Skeletal muscle satellite cell (primary cell): ENCODE measurements at regions not wholly inside any gene's neighbourhood (a gene's known extent, or its start where the extent isn't known, plus 50 kb on each side); places are given as distances from the start of the nearest gene placed in this dataset.

ENCODE experiments used
- H3K27me3 ChIP-seq: 2 replicates; pipeline ENCODE4 v1.7.0; 2013; ENCODE audit warnings: low read length; ENCODE audit not compliant: control insufficient read depth, insufficient read depth
- H3K36me3 ChIP-seq: 2 replicates; pipeline ENCODE4 v1.7.0; 2013; ENCODE audit warnings: mild to moderate bottlenecking, control low read depth, low read length; ENCODE audit not compliant: insufficient read depth
- H3K4me1 ChIP-seq: 2 replicates; pipeline ENCODE4 v1.7.0; 2013; ENCODE audit warnings: low read length; ENCODE audit not compliant: control insufficient read depth, insufficient read depth
- H3K4me2 ChIP-seq: 2 replicates; pipeline ENCODE4 v1.7.0; 2013; ENCODE audit warnings: mild to moderate bottlenecking, low read length
- H3K4me3 ChIP-seq: 2 replicates; pipeline ENCODE4 v1.7.0; 2013; ENCODE audit warnings: low read length
- H3K9ac ChIP-seq: 2 replicates; pipeline ENCODE4 v1.7.0; 2013; ENCODE audit warnings: mild to moderate bottlenecking, low read depth, low read length, moderate library complexity
- H3K9me3 ChIP-seq: replicated peaks from 2 replicates; pipeline ENCODE4 v1.7.0; 2013; ENCODE audit warnings: mild to moderate bottlenecking, control low read depth, low read length

DNA sequence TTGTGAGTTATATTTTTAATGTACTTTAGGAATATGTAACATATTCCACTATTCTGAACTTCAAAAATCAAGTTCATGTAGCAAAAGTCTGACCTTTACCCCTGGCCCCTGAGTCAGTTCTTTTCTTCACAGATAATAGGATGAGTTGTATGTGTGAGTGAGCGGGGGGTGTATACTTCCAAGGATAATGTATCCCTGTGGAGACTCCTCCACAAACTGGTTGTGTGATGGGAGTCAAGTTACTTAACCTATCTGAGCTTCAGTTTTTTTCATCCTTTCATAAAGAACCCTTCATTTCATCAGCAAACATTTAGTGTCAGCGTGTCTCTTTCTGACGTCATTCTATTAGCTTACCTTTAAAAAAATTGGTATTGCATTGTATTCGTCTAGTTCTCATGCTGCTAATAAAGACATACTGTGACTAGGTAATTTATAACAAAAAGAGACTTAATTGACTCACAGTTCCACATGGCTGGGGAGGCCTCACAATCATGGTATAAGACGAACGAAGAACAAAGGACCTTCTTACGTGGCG, 288.1 kb upstream of the GPC6 start:
- no peaks in the 10 kb centered on the region for H3K4me1 ChIP-seq
- no peak overlapping the region for H3K9ac ChIP-seq
- no peaks in the 10 kb centered on the region for H3K27me3 ChIP-seq
- H3K4me3 ChIP-seq: no peak overlapping the region
- no peaks in the 10 kb centered on the region for H3K36me3 ChIP-seq
- H3K4me2 ChIP-seq: no peak overlapping the region
- H3K9me3 ChIP-seq: no peaks in the 10 kb centered on the region

DNA sequence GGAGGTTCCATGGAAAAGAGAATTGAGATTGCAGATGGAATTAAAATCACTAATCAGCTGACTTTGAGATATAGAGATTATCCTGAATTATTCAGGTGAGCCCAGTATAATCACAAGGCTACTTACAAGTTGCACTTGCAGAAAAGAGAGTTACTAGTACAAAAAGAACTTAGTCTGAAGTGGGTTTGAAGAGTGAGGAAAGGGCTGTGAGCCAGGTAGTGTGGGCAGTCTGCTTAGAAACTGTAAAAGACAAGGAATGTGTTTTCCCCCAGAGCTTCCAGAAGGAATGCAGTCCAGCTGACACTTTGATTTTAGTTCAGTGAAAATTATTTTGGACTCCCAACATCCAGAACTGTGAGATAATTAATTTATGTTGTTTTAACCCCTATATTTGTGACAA, 285.4 kb upstream of the GPC6 start:
- no peak overlapping the region for H3K4me2 ChIP-seq
- no peaks in the 10 kb centered on the region for H3K36me3 ChIP-seq
- no peak overlapping the region for H3K4me3 ChIP-seq
- H3K9me3 ChIP-seq: no peaks in the 10 kb centered on the region
- no peak overlapping the region for H3K9ac ChIP-seq
- H3K27me3 ChIP-seq: no peaks in the 10 kb centered on the region
- H3K4me1 ChIP-seq: no peaks in the 10 kb centered on the region

DNA sequence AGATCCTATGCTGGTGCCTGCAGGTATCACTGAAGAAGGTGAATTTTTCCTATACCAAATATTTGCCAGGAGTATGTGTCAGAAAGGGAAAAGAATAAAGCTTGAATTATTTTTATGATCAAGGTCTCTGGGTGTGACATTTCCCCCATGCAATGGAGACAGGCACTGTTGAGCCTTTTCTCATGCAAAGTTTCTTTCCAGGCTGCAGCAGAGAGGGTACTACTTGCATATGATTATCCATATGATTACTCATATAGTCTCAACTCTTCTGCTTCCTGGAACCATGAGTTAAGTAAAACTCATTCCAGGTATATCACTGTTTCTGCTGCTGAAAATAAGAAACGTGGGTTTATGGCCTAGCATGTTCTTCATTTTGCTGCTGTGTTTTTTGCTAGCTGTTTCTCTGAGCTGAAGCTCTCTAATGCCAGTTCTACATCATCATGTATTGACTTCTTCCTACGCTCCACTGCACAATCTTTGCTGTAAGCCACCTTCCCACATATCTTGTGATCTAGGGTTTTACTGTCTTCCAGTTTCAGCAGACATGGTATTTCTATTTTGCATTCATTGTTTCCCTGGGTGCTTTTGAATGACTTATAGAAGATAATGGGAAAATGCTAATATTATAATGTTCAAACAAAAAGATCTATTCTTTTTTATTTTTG, 278.7 kb upstream of the GPC6 start:
- no peaks in the 10 kb centered on the region for H3K27me3 ChIP-seq
- H3K4me2 ChIP-seq: no peak overlapping the region
- H3K36me3 ChIP-seq: no peaks in the 10 kb centered on the region
- H3K4me1 ChIP-seq: no peaks in the 10 kb centered on the region
- no peak overlapping the region for H3K9ac ChIP-seq
- H3K4me3 ChIP-seq: no peak overlapping the region
- no peaks in the 10 kb centered on the region for H3K9me3 ChIP-seq

DNA sequence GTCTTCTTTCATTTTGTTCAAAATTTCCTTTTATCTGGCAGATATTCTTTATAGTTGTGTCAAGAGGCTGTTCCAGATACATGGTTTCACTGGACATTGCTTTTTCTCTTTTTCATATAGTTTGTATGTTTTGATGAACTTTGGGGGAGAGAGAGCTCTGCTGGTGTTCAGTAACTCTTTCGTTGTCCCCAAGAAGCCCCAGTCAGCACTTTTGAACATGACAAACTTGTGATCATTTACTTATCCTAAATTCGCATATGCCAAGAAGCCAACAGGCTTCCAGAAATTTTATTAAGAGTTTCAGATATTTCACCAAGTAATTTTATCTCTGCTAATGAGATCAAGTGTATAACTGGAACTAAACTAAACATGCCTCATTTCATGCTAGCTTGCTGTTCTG, 275.8 kb upstream of the GPC6 start:
- Histone ChIP-seq H3K9ac (no peak overlapping the region), H3K9me3 (no peaks in the 10 kb centered on the region), H3K4me1 (no peaks in the 10 kb centered on the region), H3K36me3 (no peaks in the 10 kb centered on the region), H3K27me3 (no peaks in the 10 kb centered on the region), H3K4me3 (no peak overlapping the region), H3K4me2 (no peak overlapping the region)

DNA sequence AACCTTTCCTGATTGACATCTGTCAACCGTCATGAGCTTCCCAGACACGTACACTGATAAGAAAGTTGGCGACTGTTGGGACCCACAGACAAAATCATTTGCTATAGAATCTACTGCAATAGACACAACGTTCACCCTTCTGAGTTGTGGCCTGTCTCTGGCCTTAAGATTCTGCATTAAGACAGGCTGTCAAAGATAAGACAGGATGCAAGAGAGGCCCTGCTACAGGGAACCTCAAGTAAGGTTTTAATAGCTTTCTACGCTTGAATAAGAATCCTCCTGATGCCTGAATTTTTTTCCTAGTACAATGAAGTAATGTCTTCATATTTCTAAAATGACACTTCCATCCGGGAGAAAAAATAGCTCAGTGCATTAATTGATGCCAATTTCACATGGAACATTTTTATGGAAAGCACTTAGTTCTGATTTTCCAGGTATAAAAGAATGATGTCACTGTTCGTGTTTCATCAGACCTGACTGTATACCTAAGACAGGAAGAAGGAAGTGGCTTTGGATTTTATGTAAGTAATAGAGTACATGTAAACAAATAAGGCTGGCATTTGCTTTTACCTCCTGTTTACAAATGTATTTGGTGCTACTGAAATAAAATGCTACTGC, 275.2 kb upstream of the GPC6 start:
- H3K27me3 ChIP-seq: no peaks in the 10 kb centered on the region
- H3K9me3 ChIP-seq: no peaks in the 10 kb centered on the region
- H3K36me3 ChIP-seq: no peaks in the 10 kb centered on the region
- no peak overlapping the region for H3K9ac ChIP-seq
- H3K4me1 ChIP-seq: no peaks in the 10 kb centered on the region
- no peak overlapping the region for H3K4me2 ChIP-seq
- H3K4me3 ChIP-seq: no peak overlapping the region

DNA sequence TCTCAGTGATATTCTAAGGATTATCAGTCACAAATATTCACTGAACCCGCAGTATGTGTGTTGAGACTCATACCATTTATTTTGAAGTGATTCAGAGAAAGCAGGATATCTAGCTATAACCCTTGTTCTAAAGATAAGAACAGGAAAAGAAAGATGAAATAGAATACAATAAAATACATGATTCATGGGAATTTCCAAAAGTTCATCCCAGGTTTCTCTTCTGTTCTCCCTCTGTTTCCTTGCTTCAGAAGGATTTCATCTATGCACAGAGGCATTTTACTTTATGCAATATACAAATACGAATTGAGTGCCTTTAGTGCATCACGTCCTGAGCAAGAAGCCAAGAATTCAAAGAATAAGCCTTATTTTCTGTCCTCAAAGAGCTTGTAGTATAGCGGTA, 274.4 kb upstream of the GPC6 start:
- Histone ChIP-seq H3K4me2 (no peak overlapping the region), H3K9me3 (no peaks in the 10 kb centered on the region), H3K4me3 (no peak overlapping the region), H3K4me1 (no peaks in the 10 kb centered on the region), H3K9ac (no peak overlapping the region), H3K36me3 (no peaks in the 10 kb centered on the region), H3K27me3 (no peaks in the 10 kb centered on the region)

DNA sequence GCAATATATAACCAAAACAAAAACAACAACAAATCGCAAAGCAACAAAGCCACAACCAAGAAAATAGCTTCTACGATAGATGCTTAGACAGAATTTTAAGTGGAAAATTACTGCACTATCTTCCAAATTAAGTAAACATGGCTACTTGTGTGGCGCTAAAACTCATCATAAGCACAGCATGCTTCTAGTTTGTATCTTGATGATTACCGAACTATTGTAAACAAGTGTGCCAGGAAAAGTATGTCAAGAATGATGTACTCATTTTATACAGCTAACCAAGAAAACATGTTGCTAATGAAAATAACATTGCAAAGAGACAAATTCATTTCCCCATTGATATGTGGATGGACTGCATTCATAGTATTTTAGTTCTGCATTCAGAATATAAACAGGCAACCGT, 271.9 kb upstream of the GPC6 start:
- Histone ChIP-seq H3K36me3 (no peaks in the 10 kb centered on the region), H3K9me3 (no peaks in the 10 kb centered on the region), H3K4me2 (no peak overlapping the region), H3K4me3 (no peak overlapping the region), H3K27me3 (no peaks in the 10 kb centered on the region), H3K9ac (no peak overlapping the region), H3K4me1 (no peaks in the 10 kb centered on the region)

DNA sequence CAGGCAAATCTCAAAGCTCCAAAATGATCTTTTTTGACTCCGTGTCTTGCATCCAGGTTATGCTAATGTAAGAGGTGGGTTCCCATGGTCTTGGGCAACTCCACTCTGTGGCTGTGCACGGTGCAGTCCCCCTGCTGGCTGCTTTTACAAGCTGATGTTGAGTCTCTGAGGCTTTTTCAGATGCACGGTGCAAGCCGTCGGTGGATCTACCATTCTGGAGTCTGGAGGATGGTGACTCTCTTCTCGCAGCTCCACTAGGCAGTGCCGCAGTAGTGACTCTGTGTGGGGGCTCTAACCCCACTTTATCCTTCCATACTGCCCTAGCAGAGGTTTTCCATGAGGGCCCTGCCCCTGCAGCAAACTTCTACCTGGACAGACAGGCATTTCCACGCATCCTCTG, 266.8 kb upstream of the GPC6 start:
- Histone ChIP-seq H3K9ac (no peak overlapping the region), H3K4me3 (no peak overlapping the region), H3K27me3 (no peaks in the 10 kb centered on the region), H3K36me3 (no peaks in the 10 kb centered on the region), H3K9me3 (no peaks in the 10 kb centered on the region), H3K4me1 (no peaks in the 10 kb centered on the region), H3K4me2 (no peak overlapping the region)

DNA sequence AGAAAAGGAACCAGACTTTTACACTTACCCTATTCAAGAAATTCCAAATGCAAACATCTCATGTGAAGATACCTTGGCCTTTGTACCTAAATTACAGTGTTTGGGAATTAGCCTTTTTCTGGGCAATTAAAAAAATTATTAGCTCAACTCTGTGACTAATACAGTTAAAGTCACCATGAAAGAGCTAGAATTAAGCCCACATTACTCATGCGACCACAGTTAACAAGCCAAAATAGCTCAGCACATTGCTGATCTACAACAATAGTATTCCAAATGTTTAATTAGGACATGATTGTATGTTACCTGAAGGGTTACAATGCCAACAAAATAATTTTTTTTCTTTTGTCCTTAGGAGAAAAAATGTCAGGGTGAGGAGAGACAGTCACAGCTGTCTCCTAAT, 263.6 kb upstream of the GPC6 start:
- H3K36me3 ChIP-seq: no peaks in the 10 kb centered on the region
- no peak overlapping the region for H3K4me3 ChIP-seq
- no peak overlapping the region for H3K9ac ChIP-seq
- no peaks in the 10 kb centered on the region for H3K9me3 ChIP-seq
- no peaks in the 10 kb centered on the region for H3K27me3 ChIP-seq
- H3K4me2 ChIP-seq: no peak overlapping the region
- no peaks in the 10 kb centered on the region for H3K4me1 ChIP-seq

DNA sequence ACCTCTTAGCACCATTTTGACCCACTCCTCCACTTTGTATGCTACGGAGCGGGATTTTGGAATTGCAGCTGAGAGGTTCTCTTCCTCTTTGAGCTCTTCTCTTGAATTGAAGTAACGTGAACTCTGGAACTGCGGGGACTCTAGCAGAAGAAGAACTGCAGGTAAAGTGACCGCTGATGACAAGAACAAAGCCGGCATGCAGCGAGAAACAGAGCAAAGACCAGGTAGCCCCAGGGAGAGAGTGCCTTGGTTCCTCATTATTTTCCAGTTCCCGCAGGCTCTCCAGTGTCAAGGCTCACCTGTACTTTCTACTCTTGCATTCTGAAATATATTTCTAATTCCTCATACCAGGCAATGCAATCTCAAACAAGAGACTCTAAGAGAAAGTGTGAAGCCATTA, 260.3 kb upstream of the GPC6 start:
- no peaks in the 10 kb centered on the region for H3K4me1 ChIP-seq
- no peaks in the 10 kb centered on the region for H3K27me3 ChIP-seq
- no peaks in the 10 kb centered on the region for H3K36me3 ChIP-seq
- no peak overlapping the region for H3K4me3 ChIP-seq
- no peak overlapping the region for H3K4me2 ChIP-seq
- no peak overlapping the region for H3K9ac ChIP-seq
- H3K9me3 ChIP-seq: no peaks in the 10 kb centered on the region

DNA sequence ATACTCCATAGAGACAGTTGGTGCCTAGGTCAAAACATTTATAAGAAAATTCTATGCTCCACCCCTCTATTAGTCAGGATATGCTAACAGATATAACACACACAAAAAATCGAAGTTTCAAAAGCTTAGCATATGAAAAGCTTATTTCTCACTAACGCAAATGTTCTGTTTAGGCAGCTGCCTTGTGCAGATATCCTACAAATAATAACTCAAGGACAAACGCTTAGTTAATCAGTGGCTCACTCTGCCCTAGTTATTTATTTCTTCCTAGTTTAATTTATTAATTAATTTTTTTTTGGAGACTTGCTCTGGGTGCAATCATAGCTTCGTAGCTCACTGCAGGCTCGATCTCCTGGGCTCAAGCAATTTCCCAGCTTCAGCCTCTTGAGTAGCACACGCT, 259.7 kb upstream of the GPC6 start:
- H3K4me2 ChIP-seq: no peak overlapping the region
- H3K9me3 ChIP-seq: no peaks in the 10 kb centered on the region
- no peak overlapping the region for H3K9ac ChIP-seq
- H3K36me3 ChIP-seq: no peaks in the 10 kb centered on the region
- no peaks in the 10 kb centered on the region for H3K27me3 ChIP-seq
- no peak overlapping the region for H3K4me3 ChIP-seq
- H3K4me1 ChIP-seq: no peaks in the 10 kb centered on the region

DNA sequence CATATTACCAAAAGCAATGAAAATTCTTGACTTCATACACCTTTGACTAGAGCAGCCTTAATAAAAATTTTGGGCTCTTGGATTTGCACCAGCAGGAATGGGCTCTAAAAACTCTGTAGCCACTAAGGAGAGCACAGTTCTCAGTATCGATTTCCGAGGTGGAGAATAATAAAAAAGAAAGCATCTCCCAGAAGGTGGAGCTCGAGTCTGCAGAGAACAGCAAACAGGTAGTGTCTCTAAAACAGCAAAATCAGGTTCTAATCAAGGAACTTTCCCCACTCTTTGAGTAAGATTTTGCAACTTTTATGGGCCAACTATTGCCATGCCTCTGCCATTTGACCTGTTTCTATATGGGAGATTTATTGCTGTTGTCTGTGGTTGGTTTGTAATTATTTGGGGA, 258.7 kb upstream of the GPC6 start:
- Histone ChIP-seq H3K4me3 (no peak overlapping the region), H3K9ac (no peak overlapping the region)

More for the DNA sequence above, 258.7 kb upstream of the GPC6 start:
- Histone ChIP-seq H3K4me2 (no peak overlapping the region), H3K36me3 (no peaks in the 10 kb centered on the region), H3K27me3 (no peaks in the 10 kb centered on the region), H3K4me1 (no peaks in the 10 kb centered on the region), H3K9me3 (no peaks in the 10 kb centered on the region)
